T-helper 22 cell (primary cell): ENCODE measurements at regions not wholly inside any gene's neighbourhood (a gene's known extent, or its start where the extent isn't known, plus 50 kb on each side); places are given as distances from the start of the nearest gene placed in this dataset.
"Not testable (repeated sequence)": the region's sequence is repeated elsewhere in the genome, so short reads cannot be mapped to it uniquely, and the experiment has no call there.

Experiments used
- DNase-seq: peaks from one replicate; pipeline ENCODE4 v3.0.0-alpha.2; 2020; ENCODE audit warnings: low read depth

GRCh38 chr15:93359060-93359408, 270.0 kb upstream of the RGMA start:
- DNase-seq, result no peak

- no peak for DNase-seq
Measured at GRCh38 chr15:93358166-93359059, 269.4 kb upstream of the RGMA start.

GRCh38 chr15:93348711-93349545, 259.9 kb upstream of the RGMA start:
- no peak for DNase-seq

GRCh38 chr15:93347986-93348385, 259.0 kb upstream of the RGMA start:
- DNase-seq, result no peak

GRCh38 chr15:93345981-93346380, 257.0 kb upstream of the RGMA start:
- no peak for DNase-seq

- not testable (repeated sequence) for DNase-seq
Measured at GRCh38 chr15:93343402-93343801, 254.4 kb upstream of the RGMA start.

GRCh38 chr15:93341164-93341563, 252.2 kb upstream of the RGMA start:
- no peak for DNase-seq

GRCh38 chr15:93340406-93340805, 251.4 kb upstream of the RGMA start:
- DNase-seq, result no peak

GRCh38 chr15:93333796-93334195, 244.8 kb upstream of the RGMA start:
- no peak for DNase-seq

- DNase-seq, result not testable (repeated sequence)
Measured at GRCh38 chr15:93333126-93333525, 244.1 kb upstream of the RGMA start.

- DNase-seq, result no peak
Measured at GRCh38 chr15:93332168-93332553, 243.2 kb upstream of the RGMA start.

GRCh38 chr15:93331545-93332167, 242.6 kb upstream of the RGMA start:
- DNase-seq, result no peak

- DNase-seq, result no peak
Measured at GRCh38 chr15:93330912-93331544, 242.0 kb upstream of the RGMA start.

- no peak for DNase-seq
Measured at GRCh38 chr15:93327364-93327763, 238.4 kb upstream of the RGMA start.

GRCh38 chr15:93324186-93324975, 235.4 kb upstream of the RGMA start:
- no peak for DNase-seq

- no peak for DNase-seq
Measured at GRCh38 chr15:93321881-93322282, 232.9 kb upstream of the RGMA start.

- DNase-seq, result no peak
Measured at GRCh38 chr15:93319121-93319814, 230.3 kb upstream of the RGMA start.

- DNase-seq, result no peak
Measured at GRCh38 chr15:93317772-93318171, 228.8 kb upstream of the RGMA start.

- no peak for DNase-seq
Measured at GRCh38 chr15:93314245-93314644, 225.2 kb upstream of the RGMA start.

GRCh38 chr15:93312891-93313486, 224.0 kb upstream of the RGMA start:
- DNase-seq, result no peak
